Astrocyte (in vitro differentiated cells and primary cell): ENCODE measurements at regions not wholly inside any gene's neighbourhood (a gene's known extent, or its start where the extent isn't known, plus 50 kb on each side); places are given as distances from the start of the nearest gene placed in this dataset.

Source experiments
- DNase-seq: peaks from one replicate; pipeline ENCODE4 v3.0.0-alpha.2; 2010; ENCODE audit warnings: low read depth
- FAIRE-seq: peaks from 2 replicates; lab custom pipeline; 2011; peaks lifted over from hg19 to GRCh38; lab: Jason Lieb, UNC
- H2AFZ ChIP-seq: 2 replicates; pipeline ENCODE4 v1.6.0; 2012; ENCODE audit warnings: low read depth, low read length, inconsistent platforms
- H3K27ac ChIP-seq: 2 replicates; pipeline ENCODE4 v1.5.1; 2011; ENCODE audit warnings: low read depth, low read length, inconsistent platforms
- H3K27me3 ChIP-seq: 2 replicates; pipeline ENCODE4 v1.6.0; 2011; ENCODE audit warnings: low read length, inconsistent platforms; ENCODE audit not compliant: insufficient read depth
- H3K36me3 ChIP-seq: 2 replicates; pipeline ENCODE4 v1.5.1; 2011; ENCODE audit warnings: low read length, inconsistent platforms; ENCODE audit not compliant: insufficient read depth
- H3K4me1 ChIP-seq: 2 replicates; pipeline ENCODE4 v1.5.1; 2011; ENCODE audit warnings: low read length, inconsistent platforms; ENCODE audit not compliant: insufficient read depth
- H3K4me2 ChIP-seq: 2 replicates; pipeline ENCODE4 v1.6.0; 2012; ENCODE audit warnings: low read length, inconsistent platforms
- H3K4me3 ChIP-seq: 2 replicates; pipeline ENCODE4 v1.5.1; 2011; ENCODE audit warnings: low read depth, mild to moderate bottlenecking, low read length, inconsistent platforms; ENCODE audit not compliant: insufficient read depth
- H3K79me2 ChIP-seq: 2 replicates; pipeline ENCODE4 v1.6.0; 2012; ENCODE audit warnings: mild to moderate bottlenecking, low read length, inconsistent platforms; ENCODE audit not compliant: insufficient read depth
- H3K9ac ChIP-seq: 2 replicates; pipeline ENCODE4 v1.6.0; 2012; ENCODE audit warnings: mild to moderate bottlenecking, low read length, inconsistent platforms
- H3K9me3 ChIP-seq: 2 replicates; pipeline ENCODE4 v1.5.1; 2012; ENCODE audit warnings: low read depth, mild to moderate bottlenecking, low read length, inconsistent platforms; ENCODE audit not compliant: insufficient read depth
- H4K20me1 ChIP-seq: 2 replicates; pipeline ENCODE4 v1.6.0; 2012; ENCODE audit warnings: low read length, inconsistent platforms; ENCODE audit not compliant: insufficient read depth
- H3K27ac Mint-ChIP-seq: one replicate; pipeline ENCODE4 v1.8.0; 2021; ENCODE audit warnings: mild to moderate bottlenecking, mixed read lengths; ENCODE audit not compliant: unreplicated experiment
- H3K27me3 Mint-ChIP-seq: one replicate; pipeline ENCODE4 v1.8.0; 2021; ENCODE audit warnings: low read depth, mixed read lengths; ENCODE audit not compliant: unreplicated experiment
- H3K36me3 Mint-ChIP-seq: one replicate; pipeline ENCODE4 v1.8.0; 2021; ENCODE audit warnings: low read depth, mixed read lengths; ENCODE audit not compliant: unreplicated experiment
- H3K4me1 Mint-ChIP-seq: one replicate; pipeline ENCODE4 v1.8.0; 2021; ENCODE audit warnings: low read depth, mixed read lengths; ENCODE audit not compliant: unreplicated experiment
- H3K4me3 Mint-ChIP-seq: one replicate; pipeline ENCODE4 v1.8.0; 2021; ENCODE audit warnings: mild to moderate bottlenecking, moderate library complexity, mixed read lengths; ENCODE audit not compliant: unreplicated experiment
- H3K9me3 Mint-ChIP-seq: one replicate; pipeline ENCODE4 v1.8.0; 2021; ENCODE audit warnings: mild to moderate bottlenecking, mixed read lengths; ENCODE audit not compliant: unreplicated experiment
- CTCF ChIP-seq: IDR thresholded peaks from 2 replicates; pipeline ENCODE4 v1.5.1; 2011; ENCODE audit warnings: low read depth, mild to moderate bottlenecking, inconsistent platforms, low read length, moderate library complexity; ENCODE audit not compliant: insufficient read depth
- EZH2 ChIP-seq: IDR thresholded peaks from 2 replicates; pipeline ENCODE4 v1.6.1; 2012; ENCODE audit warnings: mild to moderate bottlenecking, low read length, inconsistent platforms; ENCODE audit not compliant: insufficient read depth

GRCh38 chr3:181457190-181457589 is 254.5 kb upstream of the SOX2 start:
- TF ChIP-seq CTCF (no peak), EZH2 (no peak)
- H3K27ac ChIP-seq = no peak overlapping the region
- no peaks in the 10 kb centered on the region for H4K20me1 ChIP-seq
- peak; percentile 69 for DNase-seq
- H3K4me1 Mint-ChIP-seq = peaks cover 18% of the 10 kb centered on the region
- H3K27me3 Mint-ChIP-seq = no peaks in the 10 kb centered on the region
- H3K4me3 Mint-ChIP-seq = no peak overlapping the region
- no peaks in the 10 kb centered on the region for H3K9me3 ChIP-seq
- H2AFZ ChIP-seq = peak overlapping the region; percentile 61
- no peaks in the 10 kb centered on the region for H3K79me2 ChIP-seq
- no peak for FAIRE-seq
- peak overlapping the region; percentile 37 for H3K4me3 ChIP-seq
- H3K4me2 ChIP-seq = peak overlapping the region; percentile 81
- peak overlapping the region; percentile 12 for H3K9ac ChIP-seq
- H3K4me1 ChIP-seq = peaks cover 4% of the 10 kb centered on the region
- H3K36me3 ChIP-seq = no peaks in the 10 kb centered on the region
- H3K9me3 Mint-ChIP-seq = no peaks in the 10 kb centered on the region
- no peaks in the 10 kb centered on the region for H3K36me3 Mint-ChIP-seq
- no peaks in the 10 kb centered on the region for H3K27me3 ChIP-seq
- no peak overlapping the region for H3K27ac Mint-ChIP-seq

- Histone ChIP-seq H3K36me3 (no peaks in the 10 kb centered on the region), H3K4me3 (no peak overlapping the region), H4K20me1 (no peaks in the 10 kb centered on the region), H3K79me2 (no peaks in the 10 kb centered on the region), H3K4me2 (no peak overlapping the region), H3K4me1 (peaks cover 4% of the 10 kb centered on the region), H3K27me3 (no peaks in the 10 kb centered on the region), H3K9ac (no peak overlapping the region), H3K9me3 (no peaks in the 10 kb centered on the region), H2AFZ (no peak overlapping the region), H3K27ac (no peak overlapping the region)
- Mint-ChIP-seq H3K36me3 (no peaks in the 10 kb centered on the region), H3K27me3 (no peaks in the 10 kb centered on the region), H3K27ac (no peak overlapping the region), H3K4me1 (peaks cover 18% of the 10 kb centered on the region), H3K4me3 (no peak overlapping the region), H3K9me3 (no peaks in the 10 kb centered on the region)
- FAIRE-seq (peak; percentile 13), DNase-seq (no peak)
- TF ChIP-seq CTCF (no peak), EZH2 (no peak)
These were observed 256.4 kb upstream of the SOX2 start for GRCh38 chr3:181455276-181455675.

GRCh38 chr3:181454451-181455027 is 257.2 kb upstream of the SOX2 start:
- H3K4me3 ChIP-seq = no peak overlapping the region
- TF ChIP-seq CTCF (no peak), EZH2 (no peak)
- no peak for FAIRE-seq
- no peaks in the 10 kb centered on the region for H4K20me1 ChIP-seq
- H3K4me2 ChIP-seq = no peak overlapping the region
- H3K27me3 ChIP-seq = no peaks in the 10 kb centered on the region
- no peak overlapping the region for H3K9ac ChIP-seq
- no peaks in the 10 kb centered on the region for H3K36me3 Mint-ChIP-seq
- H3K27ac Mint-ChIP-seq = peak overlapping the region; percentile 42
- no peak overlapping the region for H3K27ac ChIP-seq
- no peaks in the 10 kb centered on the region for H3K9me3 Mint-ChIP-seq
- H3K27me3 Mint-ChIP-seq = no peaks in the 10 kb centered on the region
- H2AFZ ChIP-seq = no peak overlapping the region
- no peaks in the 10 kb centered on the region for H3K79me2 ChIP-seq
- no peaks in the 10 kb centered on the region for H3K36me3 ChIP-seq
- H3K9me3 ChIP-seq = no peaks in the 10 kb centered on the region
- H3K4me3 Mint-ChIP-seq = no peak overlapping the region
- peaks cover 18% of the 10 kb centered on the region for H3K4me1 Mint-ChIP-seq
- no peak for DNase-seq
- H3K4me1 ChIP-seq = peaks cover 4% of the 10 kb centered on the region
